Fibroblast of lung (primary cell): ENCODE measurements at regions not wholly inside any gene's neighbourhood (a gene's known extent, or its start where the extent isn't known, plus 50 kb on each side); places are given as distances from the start of the nearest gene placed in this dataset.

Experiments
- DNase-seq, 2 donors: peaks; one replicate each; pipeline versions ENCODE4 v3.0.0 to v3.0.0-alpha.2; 2010; ENCODE audit warnings: low read depth in 2 of 2
- H2AFZ ChIP-seq: 2 replicates; pipeline ENCODE4 v1.5.1; 2012; ENCODE audit warnings: low read length, control low read depth, inconsistent platforms
- H3K27ac ChIP-seq: 2 replicates; pipeline ENCODE4 v1.5.1; 2011; ENCODE audit warnings: low read length, control low read depth; ENCODE audit not compliant: insufficient read depth
- H3K27me3 ChIP-seq: 2 replicates; pipeline ENCODE4 v1.5.1; 2011; ENCODE audit warnings: mild to moderate bottlenecking, low read length; ENCODE audit not compliant: control insufficient read depth, insufficient read depth
- H3K36me3 ChIP-seq: 2 replicates; pipeline ENCODE4 v1.5.1; 2011; ENCODE audit warnings: low read length; ENCODE audit not compliant: control insufficient read depth, insufficient read depth
- H3K4me1 ChIP-seq: 2 replicates; pipeline ENCODE4 v1.5.1; 2011; ENCODE audit warnings: low read length; ENCODE audit not compliant: control insufficient read depth, insufficient read depth; ENCODE audit errors: extremely low read depth
- H3K4me2 ChIP-seq: 2 replicates; pipeline ENCODE4 v1.5.1; 2011; ENCODE audit warnings: low read length, control low read depth; ENCODE audit not compliant: insufficient read depth; ENCODE audit errors: extremely low read depth
- H3K4me3 ChIP-seq, 4 experiments: fragments of 200-600 bp in 1 of 4; sonication (generic) in 1 of 4; replicated peaks in 1 of 4; 2 replicates each; pipeline ENCODE4 v1.5.1; 2011 to 2016; ENCODE audit warnings: low read length in 4 of 4, low read depth in 3 of 4, mild to moderate bottlenecking in 3 of 4, control low read depth in 2 of 4, inconsistent platforms in 1 of 4, mixed read lengths in 1 of 4; ENCODE audit not compliant: insufficient read depth in 1 of 4; ENCODE audit errors: control extremely low read depth in 1 of 4
- H3K79me2 ChIP-seq: 2 replicates; pipeline ENCODE4 v1.5.1; 2012; ENCODE audit warnings: mild to moderate bottlenecking, low read length, inconsistent platforms; ENCODE audit not compliant: control insufficient read depth, insufficient read depth
- H3K9ac ChIP-seq: 2 replicates; pipeline ENCODE4 v1.5.1; 2011; ENCODE audit warnings: mild to moderate bottlenecking, low read length, control low read depth; ENCODE audit not compliant: insufficient read depth
- H3K9me3 ChIP-seq: 2 replicates; pipeline ENCODE4 v1.5.1; 2012; ENCODE audit warnings: low read depth, low read length; ENCODE audit not compliant: control insufficient read depth, insufficient read depth
- H4K20me1 ChIP-seq: 2 replicates; pipeline ENCODE4 v1.5.1; 2011; ENCODE audit warnings: low read length; ENCODE audit not compliant: control insufficient read depth, insufficient read depth; ENCODE audit errors: extremely low read depth
- CTCF ChIP-seq, 2 donors: IDR thresholded peaks in 1 of 2; conservative IDR thresholded peaks in 1 of 2; 1 replicate in 1 of 2; 2 replicates in 1 of 2; pipeline ENCODE4 v1.5.1; 2011 to 2012; ENCODE audit warnings: low read length in 2 of 2, control low read depth in 1 of 2, inconsistent platforms in 1 of 2, low read depth in 1 of 2, mild to moderate bottlenecking in 1 of 2
- EZH2 ChIP-seq: IDR thresholded peaks from 2 replicates; pipeline ENCODE4 v1.5.1; 2012; ENCODE audit warnings: low read length, control low read depth, mild to moderate bottlenecking; ENCODE audit errors: missing control alignments

DNA sequence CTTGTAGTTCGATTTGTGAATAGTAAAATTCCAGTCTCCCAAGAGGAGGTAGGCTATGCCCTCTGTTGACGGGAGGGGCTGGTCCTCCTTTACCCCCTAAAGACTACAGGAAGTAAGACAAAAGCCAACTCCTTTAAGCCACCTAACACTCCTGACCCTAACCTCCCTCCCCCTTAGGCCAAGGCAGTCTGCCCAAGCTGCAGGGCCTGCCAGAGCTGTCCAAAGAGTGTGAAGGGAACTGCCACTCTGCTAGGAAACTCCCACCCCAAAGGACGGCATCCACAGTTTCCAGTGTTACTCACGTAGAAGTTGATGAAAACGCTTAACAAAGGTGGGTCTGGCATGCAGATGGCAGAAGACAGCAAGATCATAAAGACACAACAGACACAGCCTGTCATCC is 803.2 kb downstream of the PLA2G4A start:
- Histone ChIP-seq H3K4me1 (no peaks in the 10 kb centered on the region), H3K9ac (no peak overlapping the region), H4K20me1 (no peaks in the 10 kb centered on the region), H2AFZ (no peak overlapping the region), H3K27me3 (no peaks in the 10 kb centered on the region), H3K4me2 (no peak overlapping the region), H3K9me3 (no peaks in the 10 kb centered on the region), H3K4me3 (no peak overlapping the region), H3K79me2 (no peaks in the 10 kb centered on the region), H3K27ac (no peak overlapping the region), H3K36me3 (no peaks in the 10 kb centered on the region)
- TF ChIP-seq EZH2 (no peak), CTCF (conservative IDR thresholded peaks at IDR 0.05 in 1 of 2, IDR thresholded peaks at IDR 0.05 in 1 of 2; ENCODE audit: low read depth in 1 of 2, low read length in 2 of 2) (no peak)
- no peak for DNase-seq

- H3K79me2 ChIP-seq = no peaks in the 10 kb centered on the region
- DNase-seq = no peak
- TF ChIP-seq CTCF (conservative IDR thresholded peaks at IDR 0.05 in 1 of 2, IDR thresholded peaks at IDR 0.05 in 1 of 2; ENCODE audit: low read depth in 1 of 2, low read length in 2 of 2) (no peak), EZH2 (no peak)
- H3K27me3 ChIP-seq = no peaks in the 10 kb centered on the region
- H3K4me2 ChIP-seq = no peak overlapping the region
- H3K36me3 ChIP-seq = no peaks in the 10 kb centered on the region
- H3K27ac ChIP-seq = no peak overlapping the region
- no peak overlapping the region for H3K9ac ChIP-seq
- H4K20me1 ChIP-seq = no peaks in the 10 kb centered on the region
- H2AFZ ChIP-seq = no peak overlapping the region
- no peaks in the 10 kb centered on the region for H3K4me1 ChIP-seq
- no peaks in the 10 kb centered on the region for H3K9me3 ChIP-seq
- no peak overlapping the region for H3K4me3 ChIP-seq
Measured at GRCh38 chr1:187634940-187635339, 806.2 kb downstream of the PLA2G4A start.

- TF ChIP-seq EZH2 = no peak
- TF ChIP-seq CTCF (conservative IDR thresholded peaks at IDR 0.05 in 1 of 2, IDR thresholded peaks at IDR 0.05 in 1 of 2; ENCODE audit: low read depth in 1 of 2, low read length in 2 of 2) = no peak
- H2AFZ ChIP-seq = no peak overlapping the region
- no peaks in the 10 kb centered on the region for H4K20me1 ChIP-seq
Measured at GRCh38 chr1:187638733-187639434, 810.1 kb downstream of the PLA2G4A start.

More at GRCh38 chr1:187638733-187639434, 810.1 kb downstream of the PLA2G4A start:
- no peak overlapping the region for H3K27ac ChIP-seq
- no peaks in the 10 kb centered on the region for H3K4me1 ChIP-seq
- H3K36me3 ChIP-seq = no peaks in the 10 kb centered on the region
- no peak overlapping the region for H3K4me3 ChIP-seq
- H3K9ac ChIP-seq = no peak overlapping the region
- no peak overlapping the region for H3K4me2 ChIP-seq
- no peaks in the 10 kb centered on the region for H3K9me3 ChIP-seq
- H3K79me2 ChIP-seq = no peaks in the 10 kb centered on the region
- no peaks in the 10 kb centered on the region for H3K27me3 ChIP-seq
- DNase-seq = no peak
